PC-3 (cell line): ENCODE measurements at regions not wholly inside any gene's neighbourhood (a gene's known extent, or its start where the extent isn't known, plus 50 kb on each side); places are given as distances from the start of the nearest gene placed in this dataset.

Experiments
- CTCF ChIP-seq: fragments of 300-600 bp; sonication (generic); conservative IDR thresholded peaks from 2 replicates; pipeline ENCODE4 v1.5.1; 2017; ENCODE audit warnings: antibody characterized with exemption, low read depth, mild to moderate bottlenecking, low read length
- EZH2 ChIP-seq: fragments of 300-600 bp; sonication (generic); IDR thresholded peaks from one replicate; pipeline ENCODE4 v1.6.1; 2017; ENCODE audit warnings: antibody characterized with exemption, mild to moderate bottlenecking, low read length; ENCODE audit not compliant: unreplicated experiment
- EZH2phosphoT487 ChIP-seq: fragments of 300-600 bp; sonication (generic); IDR thresholded peaks from 2 replicates; pipeline ENCODE4 v1.6.1; 2018; ENCODE audit warnings: mild to moderate bottlenecking, antibody characterized with exemption, low read length, borderline replicate concordance

DNA sequence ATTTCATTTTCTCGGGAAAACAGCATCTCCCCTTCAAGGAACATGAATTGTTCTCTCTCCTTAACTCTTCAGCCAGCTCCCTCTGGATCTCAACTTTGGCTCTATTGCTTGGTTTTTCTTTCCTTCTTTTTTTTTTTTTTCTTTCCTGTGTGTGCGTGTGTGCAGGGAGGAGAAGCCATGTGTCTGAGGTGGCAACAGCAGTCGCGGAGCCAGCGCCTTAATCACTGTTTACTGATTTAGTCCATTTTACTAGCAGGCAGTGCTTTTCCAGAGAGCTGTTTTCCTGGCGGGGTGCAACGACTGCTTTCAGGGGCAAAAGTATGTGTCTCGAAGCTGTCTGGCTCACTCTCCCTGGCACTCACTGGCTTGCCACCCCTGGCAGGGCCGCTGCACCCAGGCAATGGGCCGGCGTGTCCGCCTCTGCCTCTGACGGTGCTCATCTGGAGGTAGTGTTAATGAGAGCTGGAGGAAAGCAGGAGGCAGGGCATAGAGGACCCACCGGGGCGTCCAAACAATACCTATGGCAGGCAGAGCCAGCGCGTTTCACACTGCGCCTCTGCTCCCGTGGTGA is 835.4 kb upstream of the NR2F2 start:
- TF ChIP-seq EZH2 (no peak), CTCF (no peak), EZH2phosphoT487 (no peak)
